GM19467 (cell line): ENCODE measurements at regions not wholly inside any gene's neighbourhood (a gene's known extent, or its start where the extent isn't known, plus 50 kb on each side); places are given as distances from the start of the nearest gene placed in this dataset.

Source experiments
- ATAC-seq: cut with Tn5 transposase; IDR thresholded peaks from one replicate; pipeline ENCODE4 v1.9.1; 2021; ENCODE audit warnings: mild to moderate bottlenecking, moderate library complexity; ENCODE audit not compliant: unreplicated experiment

DNA sequence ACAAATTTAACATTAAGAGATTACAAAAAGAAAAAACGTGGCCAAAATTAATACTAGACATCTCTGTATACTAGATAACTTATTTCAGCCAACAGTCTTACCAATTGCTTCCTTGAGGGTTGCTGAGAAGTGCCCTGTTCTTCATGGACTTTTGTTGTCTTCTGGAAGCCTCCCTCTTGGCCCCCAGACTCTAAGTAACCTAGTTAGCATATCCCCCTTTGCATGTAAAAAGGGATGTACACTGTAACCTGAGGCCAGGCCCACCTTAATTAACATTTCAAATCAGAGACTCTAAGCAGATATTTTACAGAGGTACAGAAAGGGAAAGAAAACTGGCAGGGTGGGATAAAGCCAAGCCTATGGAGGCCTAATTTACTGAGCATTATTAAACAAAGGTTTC lies 1047.3 kb downstream of the ADGRL2 start:
- ATAC-seq = no peak

DNA sequence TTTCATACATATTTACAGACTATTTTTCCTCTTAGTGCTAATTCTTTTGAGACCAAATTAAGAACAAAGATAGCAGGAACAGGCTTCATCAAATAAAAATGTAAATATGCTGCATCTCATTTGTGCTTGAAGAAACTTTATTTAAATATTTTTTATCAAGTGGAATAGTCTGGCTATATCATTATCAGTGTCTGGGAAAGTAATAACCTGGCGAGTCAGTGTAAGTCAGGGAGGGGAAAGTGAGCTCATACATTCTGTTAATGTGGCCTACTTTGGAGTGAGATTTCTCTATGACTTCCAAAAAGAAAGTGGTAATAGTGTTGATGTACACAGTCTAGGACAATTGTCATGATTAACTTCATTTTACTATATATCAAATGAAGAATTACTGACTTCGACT lies 1045.1 kb downstream of the ADGRL2 start:
- ATAC-seq = no peak

DNA sequence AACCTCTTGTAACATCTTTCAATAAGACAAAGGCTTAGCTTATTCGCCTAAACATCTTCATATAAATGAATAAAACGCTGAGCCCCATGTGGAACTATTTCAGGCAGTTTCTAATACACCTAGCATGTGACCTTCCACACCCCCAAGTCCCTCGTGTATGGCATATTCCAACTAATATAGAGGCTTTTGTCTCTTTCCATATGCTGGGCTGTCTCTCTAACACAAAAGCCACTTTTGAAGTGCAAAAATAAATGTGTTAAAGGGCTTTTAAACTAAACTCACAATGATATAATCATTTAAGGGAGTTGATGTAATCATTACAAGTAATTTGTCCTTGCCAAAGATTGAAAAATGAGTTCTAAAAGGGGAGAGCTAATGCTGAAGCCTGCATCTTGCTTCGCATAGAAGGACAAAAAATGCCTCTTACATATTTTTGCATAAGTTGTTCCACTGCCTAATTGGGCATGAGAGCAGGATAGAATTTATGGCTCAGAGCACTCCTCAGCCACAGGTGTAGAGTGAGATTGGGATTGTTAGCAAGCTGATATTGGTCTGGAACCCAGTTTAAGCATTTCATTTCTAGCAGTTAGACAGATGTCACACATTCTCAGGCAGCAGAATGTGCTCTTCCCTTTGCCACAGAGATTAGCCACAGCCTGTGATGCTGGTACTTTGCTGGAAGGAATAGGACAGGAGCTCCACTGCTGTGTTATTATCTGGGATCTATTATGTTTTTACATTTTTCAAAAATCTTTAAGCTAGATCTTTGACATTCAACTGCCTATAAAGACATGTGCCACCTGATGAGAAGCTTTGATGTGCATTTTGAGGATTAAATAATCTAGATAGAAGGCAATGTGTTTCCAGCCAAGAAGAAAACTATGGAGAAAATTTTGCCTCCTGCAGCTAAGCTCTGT lies 1044.4 kb downstream of the ADGRL2 start:
- no peak for ATAC-seq

DNA sequence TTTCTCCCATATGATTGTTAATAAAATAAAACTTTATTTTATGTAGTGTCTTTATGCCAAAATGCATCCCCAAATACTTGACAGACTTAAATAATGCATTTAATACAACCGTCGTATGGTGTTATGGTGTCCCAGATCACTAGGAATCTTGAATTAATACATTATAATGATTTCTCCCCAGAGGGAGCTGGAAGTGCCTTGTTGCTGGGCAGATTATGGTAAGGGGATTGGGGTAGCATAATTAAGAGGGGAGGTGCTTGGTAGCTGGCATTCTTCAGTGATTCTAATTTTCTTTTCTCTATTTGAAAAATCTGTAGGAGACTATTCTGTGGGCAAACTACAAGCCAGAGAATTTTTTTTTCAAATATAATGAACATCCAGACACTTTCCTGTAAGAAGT lies 1043.7 kb downstream of the ADGRL2 start:
- no peak for ATAC-seq

DNA sequence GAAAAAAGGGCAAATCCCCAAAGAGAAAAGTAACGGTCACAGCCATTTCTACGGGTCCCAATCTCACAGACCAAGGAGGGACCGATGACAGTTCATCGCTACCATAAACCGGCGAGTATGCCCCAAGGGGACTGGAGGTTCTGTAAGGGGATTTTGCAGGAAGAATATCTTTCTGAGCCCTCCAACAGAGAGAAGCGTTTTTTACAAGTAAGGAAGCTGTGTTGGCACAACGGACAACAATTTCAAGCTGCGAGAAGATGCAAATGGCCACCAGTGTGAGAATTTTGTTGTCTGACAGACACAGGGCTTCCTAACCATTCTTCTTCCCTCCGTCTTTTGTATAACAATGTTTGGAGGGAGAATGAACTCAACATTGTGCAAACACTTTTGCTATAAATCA lies 1043.1 kb downstream of the ADGRL2 start:
- no peak for ATAC-seq

DNA sequence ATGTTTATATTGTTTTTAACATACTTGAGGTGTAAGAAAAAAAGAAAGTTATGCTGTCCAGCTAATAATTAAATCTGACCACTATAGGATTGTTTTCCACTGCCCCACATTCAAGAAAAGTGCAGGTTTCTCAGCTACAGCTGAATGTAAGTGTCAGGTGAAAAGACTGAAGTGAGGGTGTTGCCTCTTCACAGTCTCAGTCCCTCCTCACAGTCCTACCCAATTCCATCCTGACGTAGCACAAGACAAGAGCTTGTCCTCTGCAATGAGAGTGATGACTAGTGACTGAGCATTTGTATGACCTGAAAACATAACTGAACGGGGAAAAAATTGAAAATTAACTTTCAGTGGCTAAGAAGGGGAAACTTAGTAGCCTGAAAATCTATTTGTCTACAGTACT lies 1039.5 kb downstream of the ADGRL2 start:
- ATAC-seq = no peak

DNA sequence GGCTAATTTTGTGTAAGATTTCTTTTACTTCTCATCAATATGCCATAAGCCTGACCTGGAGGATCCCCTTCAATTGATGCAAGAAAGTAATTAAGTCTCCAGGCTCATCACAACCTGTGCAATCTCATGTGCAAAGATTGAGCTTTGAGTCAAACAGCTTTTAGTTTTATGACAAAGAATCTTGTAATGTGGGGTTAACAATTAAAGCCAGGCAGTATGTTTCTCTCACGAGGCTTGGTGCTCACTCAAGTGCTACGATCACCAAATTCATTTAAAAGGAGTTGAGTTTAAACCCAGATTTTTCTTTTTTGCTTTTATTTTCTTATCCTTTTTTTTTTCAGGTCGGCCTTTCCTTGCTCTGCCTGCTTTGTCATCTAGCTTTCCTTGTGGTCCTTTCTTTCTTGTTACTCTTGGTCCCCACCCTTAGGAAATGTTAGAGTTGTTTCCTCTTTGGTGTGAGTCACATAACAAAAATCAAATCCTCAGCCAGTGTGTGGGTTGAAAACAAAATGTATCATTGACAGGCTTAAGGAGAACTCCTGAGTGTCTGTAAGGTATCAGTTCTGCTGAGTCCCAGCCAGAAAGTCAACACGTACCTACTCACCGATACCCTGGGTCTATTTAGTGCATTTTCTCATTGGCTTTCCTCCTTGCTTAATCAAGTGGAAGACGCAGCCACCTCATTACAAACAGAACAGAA lies 1037.2 kb downstream of the ADGRL2 start:
- ATAC-seq = no peak

DNA sequence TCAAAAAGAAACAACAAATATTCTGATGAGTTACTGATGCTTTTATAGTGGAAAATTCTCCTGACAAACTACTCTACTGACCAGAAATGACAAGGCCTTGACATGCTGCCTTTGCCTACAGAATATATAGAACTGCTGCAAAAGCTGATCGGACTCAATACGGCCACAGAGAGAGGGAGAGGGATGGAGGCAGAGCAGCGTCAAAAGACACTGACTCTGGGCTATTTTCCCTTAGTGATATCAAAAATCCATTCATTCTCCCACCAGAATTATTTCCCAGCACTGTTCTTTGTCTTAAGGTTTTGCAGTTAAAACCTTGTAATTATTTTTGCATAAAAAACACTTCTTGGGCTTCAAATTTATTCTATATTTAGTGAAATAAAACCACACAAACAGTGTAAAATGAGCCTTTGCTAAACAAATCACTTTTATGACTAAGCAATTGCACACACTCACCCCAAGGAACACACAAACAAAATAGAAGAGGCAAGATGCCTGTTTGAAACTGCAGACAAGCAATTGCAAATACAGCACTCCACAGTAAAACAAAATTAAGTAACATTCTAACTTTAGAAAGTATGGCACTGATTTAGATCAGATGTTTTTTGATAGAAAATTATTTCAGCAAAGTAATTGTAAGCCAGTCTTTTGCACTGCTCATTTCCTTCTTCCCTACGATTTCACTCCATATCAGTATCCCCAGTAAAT lies 1036.4 kb downstream of the ADGRL2 start:
- ATAC-seq = no peak

DNA sequence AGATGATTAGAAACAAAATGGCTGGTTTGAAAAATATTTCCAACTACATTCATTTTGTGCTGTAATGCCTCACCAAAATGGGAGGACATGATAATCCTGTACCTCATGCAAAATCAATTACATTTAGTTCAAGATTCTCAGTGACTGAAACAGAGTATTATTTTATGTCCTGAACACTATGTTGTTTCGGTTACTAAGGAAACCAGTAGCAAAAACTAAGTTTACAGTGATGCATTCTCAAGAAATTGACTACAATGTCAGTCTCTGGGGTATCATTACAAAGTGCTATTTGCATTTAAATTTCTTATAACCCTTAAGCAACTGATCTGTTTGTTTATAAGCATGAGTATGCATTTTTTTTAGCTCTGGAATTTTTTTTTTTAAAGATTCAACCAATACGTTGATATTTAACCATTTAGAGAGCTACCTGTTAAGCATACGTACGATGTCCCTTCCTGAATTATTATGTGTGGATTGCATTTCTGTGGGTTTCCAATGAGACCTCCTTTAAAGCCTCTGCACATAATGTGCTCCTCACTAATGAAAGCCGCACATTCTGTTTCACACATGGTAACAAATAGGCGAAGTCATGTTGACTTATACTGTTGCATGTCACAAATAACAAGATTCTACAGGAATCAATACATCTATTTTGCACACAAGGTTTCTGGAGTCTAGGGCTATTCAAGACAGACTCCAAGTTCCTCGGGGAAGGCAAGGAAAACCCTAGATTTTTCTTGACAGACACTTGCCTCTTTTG lies 1035.7 kb downstream of the ADGRL2 start:
- no peak for ATAC-seq

DNA sequence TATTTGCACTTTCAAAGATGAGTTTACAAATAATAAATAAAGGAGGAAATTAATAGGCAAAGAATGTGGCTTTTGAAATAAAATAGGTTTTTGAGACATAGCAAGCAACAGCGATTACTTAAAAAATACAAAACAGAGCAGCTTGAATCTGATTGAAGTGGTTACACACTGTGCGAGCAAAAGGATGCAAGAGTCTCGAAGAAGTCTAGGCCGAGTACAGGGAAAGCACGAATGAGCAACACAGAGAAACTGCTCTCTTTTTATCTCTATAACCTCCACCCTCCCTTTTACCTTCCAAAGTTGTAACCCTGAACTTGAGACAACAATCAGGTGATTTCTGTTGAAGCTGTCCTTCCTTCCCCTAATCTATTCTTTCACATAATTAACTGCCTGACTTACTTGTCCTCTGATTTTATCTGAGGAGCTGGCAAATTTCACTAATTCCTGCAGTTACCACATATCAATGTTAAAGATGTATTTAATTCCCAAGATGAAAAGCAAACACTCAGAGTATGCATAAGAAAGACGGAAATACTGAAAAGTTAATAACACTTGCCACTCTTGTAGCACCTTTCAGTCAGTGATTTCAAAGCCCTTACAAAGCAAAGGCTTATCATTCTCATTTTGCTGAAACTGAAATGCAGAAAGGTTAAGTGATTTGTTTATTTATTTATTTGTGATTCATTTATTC lies 1030.1 kb downstream of the ADGRL2 start:
- no peak for ATAC-seq

DNA sequence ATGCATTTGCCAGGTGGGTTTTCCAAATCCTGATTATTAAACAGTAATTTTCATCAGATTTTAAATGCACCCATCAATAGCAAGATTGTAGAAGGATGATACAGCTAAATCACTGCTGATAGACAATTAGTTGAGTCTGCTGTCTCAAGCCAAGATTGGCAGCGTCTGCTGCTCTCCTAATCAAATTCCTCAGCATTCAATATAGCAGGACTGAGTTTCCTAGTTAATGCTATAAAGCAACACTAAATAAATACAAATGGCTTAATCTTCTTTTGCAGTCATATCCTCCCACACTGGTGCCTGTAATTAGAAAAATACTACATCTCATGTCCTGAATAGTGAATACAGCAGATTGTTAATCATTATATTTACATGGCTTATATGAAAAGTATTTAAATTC lies 1028.8 kb downstream of the ADGRL2 start:
- ATAC-seq = no peak

DNA sequence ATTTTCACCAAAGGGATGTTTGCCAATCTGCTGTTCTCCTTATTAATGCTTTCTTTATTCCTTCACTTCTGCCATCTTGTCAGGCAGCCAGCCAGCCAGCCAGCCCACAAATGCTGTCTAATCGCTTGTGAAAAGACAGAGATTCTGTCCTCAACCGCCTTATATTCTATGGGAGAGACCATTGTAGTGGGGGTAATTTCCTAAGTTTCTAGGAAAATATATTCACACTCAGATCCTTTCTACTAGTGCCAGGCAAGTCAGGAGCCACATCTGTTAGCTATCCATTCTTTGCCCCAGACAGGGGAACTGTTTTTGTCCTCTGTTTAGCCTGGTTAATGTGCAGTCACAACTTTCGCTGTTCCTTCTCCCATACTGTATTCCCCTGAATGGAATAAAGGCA lies 1023.1 kb downstream of the ADGRL2 start:
- no peak for ATAC-seq

DNA sequence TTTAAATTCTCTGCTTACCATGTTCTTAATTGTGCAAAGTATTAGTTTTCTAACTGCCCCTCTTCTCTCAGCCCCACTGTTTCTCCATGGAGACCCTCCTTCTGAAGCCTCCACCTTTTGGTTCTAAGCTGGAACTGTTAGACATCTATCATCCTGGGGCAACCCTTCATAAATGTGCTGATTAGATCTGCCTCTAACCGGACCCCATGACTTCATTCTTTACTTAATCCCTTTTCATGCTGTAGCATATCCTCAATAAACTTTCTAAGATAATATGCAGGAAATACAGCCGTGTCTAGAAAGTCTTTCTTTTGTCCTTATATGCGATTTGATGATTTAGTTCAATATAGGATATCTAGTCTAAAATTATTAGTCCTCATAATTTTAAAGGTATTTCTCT lies 1020.1 kb downstream of the ADGRL2 start:
- ATAC-seq = no peak

DNA sequence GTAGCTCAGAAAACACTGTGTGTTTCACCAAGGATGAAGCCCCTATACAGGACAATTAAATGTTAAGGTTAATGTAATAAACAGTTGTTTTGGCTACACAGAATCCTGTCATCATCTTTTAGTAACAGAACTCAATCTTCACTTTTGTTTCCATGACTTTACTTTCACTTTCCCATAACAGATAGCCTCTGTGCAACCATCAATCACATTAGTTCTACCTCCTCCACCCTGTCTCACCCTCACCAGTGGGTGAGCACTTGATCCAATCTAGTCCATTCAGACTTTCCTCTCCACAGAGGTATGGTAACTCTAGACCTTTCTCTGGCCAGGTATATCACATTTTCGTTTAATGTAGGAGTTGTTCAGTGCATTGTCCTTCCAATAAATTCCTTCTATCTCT lies 1018.5 kb downstream of the ADGRL2 start:
- no peak for ATAC-seq

DNA sequence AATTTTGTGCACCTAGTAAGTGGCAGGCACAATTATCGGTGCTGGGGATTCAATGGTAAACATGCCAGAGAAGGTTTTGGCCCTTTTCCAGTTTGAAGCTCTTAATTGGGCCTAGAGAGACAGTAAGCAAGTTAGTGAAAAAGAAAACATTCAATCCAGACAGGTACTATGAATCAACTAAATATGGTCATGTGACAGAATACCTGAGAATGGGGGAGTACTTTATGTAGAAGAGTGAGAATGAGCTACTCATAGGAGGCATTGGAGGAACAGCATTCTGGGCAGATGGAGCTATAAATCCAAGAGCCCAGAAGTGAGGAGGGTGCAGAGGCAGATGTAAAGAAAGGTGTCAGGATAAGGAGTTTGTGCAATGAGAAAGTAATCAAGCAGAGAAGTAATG lies 1017.9 kb downstream of the ADGRL2 start:
- ATAC-seq = no peak

DNA sequence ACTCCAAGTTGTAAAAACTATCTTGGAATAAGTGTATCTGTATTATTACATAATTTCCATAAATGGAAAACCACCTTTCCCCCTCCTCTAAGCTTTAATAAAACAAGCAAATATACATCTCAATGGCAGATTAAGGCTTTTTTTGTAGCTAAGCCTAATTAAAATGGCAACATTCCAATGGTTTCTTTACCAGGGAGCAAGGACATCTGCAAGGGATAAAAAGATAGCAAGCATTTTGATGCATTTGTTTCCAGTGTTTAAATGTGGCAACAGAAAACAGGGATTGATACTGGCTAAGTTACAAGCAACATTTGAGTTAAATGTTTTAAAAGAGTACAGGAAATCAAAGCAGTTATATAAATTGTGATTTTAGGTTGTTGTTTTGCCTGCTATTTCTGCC lies 1012.7 kb downstream of the ADGRL2 start:
- no peak for ATAC-seq

DNA sequence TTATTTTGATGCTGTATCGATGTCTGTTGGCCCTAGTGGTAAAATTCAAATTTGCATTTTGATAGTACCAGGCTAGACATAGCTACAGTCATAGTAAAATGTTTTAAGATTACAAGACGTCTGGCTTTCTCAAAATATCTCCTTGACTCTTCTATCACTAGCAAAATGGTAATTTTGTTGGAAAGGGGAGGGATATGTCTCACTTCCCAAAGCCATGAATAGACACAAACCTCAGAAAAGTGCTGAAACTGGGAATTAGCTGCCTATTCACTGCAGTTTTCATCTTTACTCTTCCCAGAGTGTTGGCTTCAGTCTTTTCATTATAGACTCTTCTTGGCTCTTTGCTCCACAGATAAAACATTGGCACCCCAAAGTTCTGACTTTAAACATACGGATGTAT lies 1009.9 kb downstream of the ADGRL2 start:
- no peak for ATAC-seq

DNA sequence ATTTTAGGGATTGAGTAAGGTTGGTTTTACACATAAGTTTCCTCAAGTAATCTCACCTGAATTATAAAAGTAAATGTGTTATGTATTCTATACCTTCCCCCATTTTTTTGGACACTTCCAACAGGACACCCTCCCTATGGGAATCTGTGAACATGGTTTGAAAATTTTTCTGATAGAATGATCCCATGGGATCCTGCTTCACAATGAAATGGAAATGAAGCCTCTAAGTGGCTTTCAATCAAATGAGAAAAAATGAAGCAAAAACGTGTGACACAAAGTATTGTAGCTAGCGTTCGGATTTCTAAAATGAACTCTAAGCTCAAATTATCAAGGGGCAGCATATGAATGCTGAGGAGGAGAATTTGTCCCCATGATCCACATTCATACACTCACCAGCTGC lies 1006.8 kb downstream of the ADGRL2 start:
- ATAC-seq = no peak

DNA sequence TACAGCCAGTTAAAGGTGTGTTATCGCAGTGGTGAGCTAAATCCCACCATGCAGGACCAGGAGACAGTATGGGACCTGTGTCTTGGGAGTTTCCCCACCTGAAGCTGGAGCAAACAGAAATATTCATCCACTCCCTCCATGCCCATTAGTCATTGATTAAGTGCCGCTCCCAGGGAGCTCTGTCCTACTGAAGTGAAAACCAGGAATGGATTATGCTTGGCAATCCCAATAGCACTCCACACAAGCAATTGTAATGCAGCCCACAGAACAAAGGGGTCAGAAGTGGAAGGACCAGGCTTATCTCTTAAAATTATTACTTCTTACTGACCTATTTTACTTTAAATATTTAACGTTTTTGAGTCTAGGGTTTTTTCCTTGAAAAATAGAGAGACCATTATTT lies 1005.4 kb downstream of the ADGRL2 start:
- no peak for ATAC-seq

DNA sequence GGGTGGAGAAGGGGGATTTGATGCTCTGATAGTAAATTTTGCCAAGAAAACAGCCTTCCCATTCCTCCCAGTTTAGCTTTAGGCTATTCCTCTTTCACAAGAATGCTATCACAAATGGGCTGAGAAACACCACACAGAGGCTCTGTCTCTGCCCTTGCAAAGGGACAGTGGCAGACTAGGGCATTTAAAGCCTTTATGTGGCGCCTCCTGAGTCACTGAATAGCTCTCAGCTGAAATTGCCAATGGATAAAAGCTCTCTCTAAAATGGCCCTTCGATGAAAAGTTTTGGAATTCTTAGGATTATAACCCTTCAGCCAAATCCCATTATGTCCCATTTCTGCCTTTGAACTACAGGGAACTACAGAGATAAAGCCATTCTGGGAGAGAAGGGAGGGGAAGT lies 1000.4 kb downstream of the ADGRL2 start:
- ATAC-seq = no peak
